Osteoblast (primary cell): ENCODE measurements at regions not wholly inside any gene's neighbourhood (a gene's known extent, or its start where the extent isn't known, plus 50 kb on each side); places are given as distances from the start of the nearest gene placed in this dataset.
"Not testable (repeated sequence)": the region's sequence is repeated elsewhere in the genome, so short reads cannot be mapped to it uniquely, and the experiment has no call there.

Experiments
- DNase-seq: peaks from one replicate; pipeline ENCODE4 v3.0.0; 2011; ENCODE audit warnings: low spot score, mixed read lengths; ENCODE audit not compliant: insufficient read length; ENCODE audit errors: missing footprints
- H2AFZ ChIP-seq: 2 replicates; pipeline ENCODE4 v1.6.0; 2011; ENCODE audit warnings: mild to moderate bottlenecking, low read length
- H3K27ac ChIP-seq: 2 replicates; pipeline ENCODE4 v1.5.1; 2011; ENCODE audit warnings: mild to moderate bottlenecking, low read depth, low read length, moderate library complexity
- H3K27me3 ChIP-seq: 2 replicates; pipeline ENCODE4 v1.6.0; 2012; ENCODE audit warnings: mild to moderate bottlenecking, control low read depth, inconsistent platforms, low read length, moderate library complexity; ENCODE audit not compliant: insufficient read depth
- H3K36me3 ChIP-seq: 2 replicates; pipeline ENCODE4 v1.5.1; 2011; ENCODE audit warnings: mild to moderate bottlenecking, low read length, control low read depth, moderate library complexity; ENCODE audit not compliant: insufficient read depth
- H3K4me1 ChIP-seq: 2 replicates; pipeline ENCODE4 v1.5.1; 2011; ENCODE audit warnings: mild to moderate bottlenecking, low read length, control low read depth, moderate library complexity; ENCODE audit not compliant: insufficient read depth
- H3K4me2 ChIP-seq: 2 replicates; pipeline ENCODE4 v1.6.0; 2011; ENCODE audit warnings: mild to moderate bottlenecking, low read length; ENCODE audit not compliant: insufficient read depth
- H3K4me3 ChIP-seq: fragments of 200-600 bp; sonication (generic); 3 replicates; pipeline ENCODE4 v1.5.1; 2012; ENCODE audit warnings: mild to moderate bottlenecking, low read length, inconsistent platforms; ENCODE audit not compliant: insufficient read depth
- H3K79me2 ChIP-seq: 2 replicates; pipeline ENCODE4 v1.6.0; 2012; ENCODE audit warnings: mild to moderate bottlenecking, low read length, control low read depth, inconsistent platforms; ENCODE audit not compliant: insufficient read depth
- H3K9me3 ChIP-seq: 2 replicates; pipeline ENCODE4 v1.5.1; 2011; ENCODE audit warnings: low read depth, low read length, control low read depth
- H4K20me1 ChIP-seq: 2 replicates; pipeline ENCODE4 v1.6.0; 2012; ENCODE audit warnings: mild to moderate bottlenecking, low read length, control low read depth; ENCODE audit not compliant: insufficient read depth
- TF ChIP-seq, protein P1 (sequence below): IDR thresholded peaks from 2 replicates; pipeline ENCODE4 v1.5.1; 2011; ENCODE audit warnings: mild to moderate bottlenecking, low read depth, low read length, moderate library complexity; ENCODE audit errors: extremely low read depth

DNA sequence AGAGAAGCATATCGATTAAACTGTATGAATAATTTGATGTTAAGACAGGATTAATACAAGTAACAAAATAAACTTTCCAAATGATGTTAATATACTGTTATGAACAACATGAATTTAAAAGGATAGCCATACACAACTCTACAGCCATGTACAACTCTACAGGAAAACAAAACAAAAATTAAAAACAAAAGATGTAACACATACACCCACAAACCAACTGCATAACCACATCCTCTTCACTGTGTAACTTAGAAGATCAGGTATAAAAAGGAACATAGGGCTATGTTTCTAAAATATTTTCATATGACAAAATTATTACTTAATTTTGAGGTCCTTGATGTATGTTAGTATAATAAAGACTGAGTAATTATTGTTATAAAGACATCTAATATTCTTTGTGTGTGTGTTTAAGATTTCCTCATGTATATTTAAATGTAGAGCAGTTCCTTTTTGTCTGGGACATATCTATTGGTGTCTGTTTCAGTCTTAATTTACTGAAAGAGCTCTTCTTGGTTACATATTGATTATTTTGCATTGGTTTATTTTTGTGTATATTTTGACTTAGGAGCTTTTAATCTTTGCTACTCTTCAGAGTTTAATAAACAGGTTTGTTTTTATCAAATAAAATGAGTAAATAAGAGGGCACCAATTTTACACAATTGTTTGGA is 966.8 kb upstream of the CTNND2 start:
- Histone ChIP-seq H3K79me2 (no peaks in the 10 kb centered on the region), H3K9me3 (no peaks in the 10 kb centered on the region), H3K36me3 (no peaks in the 10 kb centered on the region), H3K4me2 (no peak overlapping the region), H2AFZ (no peak overlapping the region), H3K27me3 (no peaks in the 10 kb centered on the region), H3K27ac (no peak overlapping the region), H4K20me1 (no peaks in the 10 kb centered on the region), H3K4me1 (no peaks in the 10 kb centered on the region), H3K4me3 (no peak overlapping the region)
- TF ChIP-seq, protein P1, sequence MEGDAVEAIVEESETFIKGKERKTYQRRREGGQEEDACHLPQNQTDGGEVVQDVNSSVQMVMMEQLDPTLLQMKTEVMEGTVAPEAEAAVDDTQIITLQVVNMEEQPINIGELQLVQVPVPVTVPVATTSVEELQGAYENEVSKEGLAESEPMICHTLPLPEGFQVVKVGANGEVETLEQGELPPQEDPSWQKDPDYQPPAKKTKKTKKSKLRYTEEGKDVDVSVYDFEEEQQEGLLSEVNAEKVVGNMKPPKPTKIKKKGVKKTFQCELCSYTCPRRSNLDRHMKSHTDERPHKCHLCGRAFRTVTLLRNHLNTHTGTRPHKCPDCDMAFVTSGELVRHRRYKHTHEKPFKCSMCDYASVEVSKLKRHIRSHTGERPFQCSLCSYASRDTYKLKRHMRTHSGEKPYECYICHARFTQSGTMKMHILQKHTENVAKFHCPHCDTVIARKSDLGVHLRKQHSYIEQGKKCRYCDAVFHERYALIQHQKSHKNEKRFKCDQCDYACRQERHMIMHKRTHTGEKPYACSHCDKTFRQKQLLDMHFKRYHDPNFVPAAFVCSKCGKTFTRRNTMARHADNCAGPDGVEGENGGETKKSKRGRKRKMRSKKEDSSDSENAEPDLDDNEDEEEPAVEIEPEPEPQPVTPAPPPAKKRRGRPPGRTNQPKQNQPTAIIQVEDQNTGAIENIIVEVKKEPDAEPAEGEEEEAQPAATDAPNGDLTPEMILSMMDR: no peak
- DNase-seq: no peak

DNA sequence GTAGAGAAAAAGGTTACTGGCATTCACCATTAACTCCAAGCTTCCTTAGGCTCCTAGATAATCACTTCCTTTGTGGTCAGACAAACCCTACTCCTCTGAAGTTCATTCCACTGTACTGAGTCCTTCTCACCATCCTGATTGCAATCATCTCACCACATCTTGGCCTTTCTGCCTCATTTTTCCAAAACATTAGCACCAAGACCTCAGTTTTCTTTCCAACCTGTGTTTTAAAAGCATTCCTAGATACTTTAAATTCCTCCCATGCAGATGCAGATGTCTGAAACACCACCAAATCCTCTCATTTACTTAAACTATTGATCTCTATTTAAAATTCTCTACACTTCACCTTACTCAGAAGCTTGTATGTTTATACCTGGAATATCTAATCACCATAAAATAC is 961.3 kb upstream of the CTNND2 start:
- TF ChIP-seq, protein P1: no peak
- no peak overlapping the region for H3K4me3 ChIP-seq
- no peaks in the 10 kb centered on the region for H3K36me3 ChIP-seq
- no peaks in the 10 kb centered on the region for H4K20me1 ChIP-seq
- H3K9me3 ChIP-seq: no peaks in the 10 kb centered on the region
- H3K4me2 ChIP-seq: no peak overlapping the region
- no peaks in the 10 kb centered on the region for H3K27me3 ChIP-seq
- H2AFZ ChIP-seq: no peak overlapping the region
- DNase-seq: no peak
- H3K27ac ChIP-seq: no peak overlapping the region
- H3K4me1 ChIP-seq: no peaks in the 10 kb centered on the region
- no peaks in the 10 kb centered on the region for H3K79me2 ChIP-seq

DNA sequence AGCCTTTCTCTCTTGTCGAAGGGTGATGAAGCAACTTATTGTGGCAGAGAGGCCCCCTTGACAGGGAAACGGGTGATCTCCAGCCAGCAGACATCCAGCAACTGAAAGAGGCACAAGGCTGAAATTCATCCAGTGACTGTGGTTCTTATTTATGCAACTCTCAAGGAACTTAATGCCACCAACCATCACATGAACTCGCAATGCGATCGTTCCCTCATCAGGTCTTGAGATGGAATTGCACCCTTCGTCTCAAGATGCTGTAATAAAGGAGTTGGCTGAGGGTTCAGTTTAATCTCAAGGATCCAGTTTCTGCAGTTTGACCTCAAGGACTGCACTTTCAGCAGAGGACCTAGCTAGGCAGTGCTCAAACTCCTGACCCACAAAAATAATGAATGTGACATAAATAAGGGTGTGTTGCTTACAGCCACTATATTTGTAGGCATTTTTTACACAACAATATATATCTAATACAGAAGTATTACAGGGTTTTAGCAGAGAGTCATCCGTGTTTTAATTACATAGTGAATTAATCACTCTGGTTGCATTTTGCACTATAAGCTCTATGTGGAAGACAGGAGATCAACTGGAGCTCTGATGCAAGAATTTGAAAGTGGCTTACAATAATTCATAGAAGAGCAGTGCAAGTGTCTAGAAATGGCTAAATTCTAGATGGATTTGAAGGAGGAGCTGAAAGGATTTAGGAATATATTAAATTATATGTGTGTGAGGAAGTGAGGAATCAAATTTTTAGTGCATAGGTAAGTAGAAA is 957.8 kb upstream of the CTNND2 start:
- Histone ChIP-seq H3K4me2 (no peak overlapping the region), H3K36me3 (no peaks in the 10 kb centered on the region), H4K20me1 (no peaks in the 10 kb centered on the region), H2AFZ (no peak overlapping the region), H3K79me2 (no peaks in the 10 kb centered on the region), H3K4me3 (no peak overlapping the region), H3K9me3 (no peaks in the 10 kb centered on the region), H3K4me1 (no peaks in the 10 kb centered on the region), H3K27ac (no peak overlapping the region), H3K27me3 (no peaks in the 10 kb centered on the region)
- DNase-seq: no peak
- TF ChIP-seq, protein P1: no peak

DNA sequence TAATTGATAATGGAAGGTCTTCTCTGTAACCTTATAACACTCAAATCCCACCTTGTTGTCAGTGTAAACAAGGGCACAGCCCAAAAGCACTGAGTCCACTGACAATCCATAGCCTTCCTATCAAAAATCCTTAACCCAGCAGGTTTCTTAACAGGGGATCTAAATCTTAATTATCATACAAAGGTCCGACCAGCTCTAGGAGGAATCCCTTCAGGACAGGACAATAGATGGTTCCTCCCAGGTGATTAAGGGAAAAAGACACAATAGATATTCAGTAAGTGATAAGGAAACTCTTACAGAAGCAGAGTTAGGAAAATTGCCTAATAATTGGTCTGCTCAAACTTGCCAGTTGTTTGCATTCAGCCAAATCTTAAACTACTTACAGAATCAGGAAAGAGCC is 951.9 kb upstream of the CTNND2 start:
- not testable (repeated sequence) for H3K4me2 ChIP-seq, H2AFZ ChIP-seq, H3K27me3 ChIP-seq, H3K27ac ChIP-seq, H3K9me3 ChIP-seq, H3K4me1 ChIP-seq, DNase-seq, H4K20me1 ChIP-seq, H3K36me3 ChIP-seq, H3K79me2 ChIP-seq, H3K4me3 ChIP-seq
